RWPE1 (cell line): ENCODE measurements at regions not wholly inside any gene's neighbourhood (a gene's known extent, or its start where the extent isn't known, plus 50 kb on each side); places are given as distances from the start of the nearest gene placed in this dataset.

Experiments
- CTCF ChIA-PET: fragments of 350-600 bp; sonication (Branson Sonifier 250); formaldehyde crosslinking; extraction: SDS; loops from one replicate; lab custom pipeline; 2021; lab: Yijun Ruan, JAX
- POLR2A ChIA-PET: fragments of 400-600 bp; formaldehyde crosslinking; extraction: SDS; loops from one replicate; lab custom pipeline; 2020; ENCODE audit warnings: antibody characterized with exemption; ENCODE audit not compliant: low non-redundant PET; lab: Yijun Ruan, JAX
- DNase-seq: peaks from one replicate; pipeline ENCODE4 v3.0.0; 2012; ENCODE audit warnings: low spot score
- H3K27ac ChIP-seq: fragments of 450-650 bp; 2 replicates; pipeline ENCODE4 v1.5.1; 2017
- TF ChIP-seq, protein P1 (sequence below): fragments of 450-650 bp; conservative IDR thresholded peaks from 2 replicates; pipeline ENCODE4 v1.5.1; 2017; ENCODE audit warnings: low read depth, mild to moderate bottlenecking

GRCh38 chr14:86897704-86898513, 1095.1 kb downstream of the GALC start:
- TF ChIP-seq, protein P1, sequence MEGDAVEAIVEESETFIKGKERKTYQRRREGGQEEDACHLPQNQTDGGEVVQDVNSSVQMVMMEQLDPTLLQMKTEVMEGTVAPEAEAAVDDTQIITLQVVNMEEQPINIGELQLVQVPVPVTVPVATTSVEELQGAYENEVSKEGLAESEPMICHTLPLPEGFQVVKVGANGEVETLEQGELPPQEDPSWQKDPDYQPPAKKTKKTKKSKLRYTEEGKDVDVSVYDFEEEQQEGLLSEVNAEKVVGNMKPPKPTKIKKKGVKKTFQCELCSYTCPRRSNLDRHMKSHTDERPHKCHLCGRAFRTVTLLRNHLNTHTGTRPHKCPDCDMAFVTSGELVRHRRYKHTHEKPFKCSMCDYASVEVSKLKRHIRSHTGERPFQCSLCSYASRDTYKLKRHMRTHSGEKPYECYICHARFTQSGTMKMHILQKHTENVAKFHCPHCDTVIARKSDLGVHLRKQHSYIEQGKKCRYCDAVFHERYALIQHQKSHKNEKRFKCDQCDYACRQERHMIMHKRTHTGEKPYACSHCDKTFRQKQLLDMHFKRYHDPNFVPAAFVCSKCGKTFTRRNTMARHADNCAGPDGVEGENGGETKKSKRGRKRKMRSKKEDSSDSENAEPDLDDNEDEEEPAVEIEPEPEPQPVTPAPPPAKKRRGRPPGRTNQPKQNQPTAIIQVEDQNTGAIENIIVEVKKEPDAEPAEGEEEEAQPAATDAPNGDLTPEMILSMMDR = no peak
- CTCF ChIA-PET = interaction anchor here (0.6 kb wide), 1 partner anchor 293 kb away, joined by 3 read pairs; no protein-coding TSS in a partner anchor
- POLR2A ChIA-PET = no interaction called here
- H3K27ac ChIP-seq = no peak overlapping the region
- no peak for DNase-seq

- CTCF ChIA-PET = interaction anchor here (0.6 to 0.7 kb wide), 2 partner anchors 43 to 294 kb away, joined by 3 read pairs; no protein-coding TSS in a partner anchor
- TF ChIP-seq, protein P1 = no peak
- POLR2A ChIA-PET = no interaction called here
- no peak overlapping the region for H3K27ac ChIP-seq
- DNase-seq = no peak
Observed at GRCh38 chr14:86897224-86897623, 1095.8 kb downstream of the GALC start.

DNA sequence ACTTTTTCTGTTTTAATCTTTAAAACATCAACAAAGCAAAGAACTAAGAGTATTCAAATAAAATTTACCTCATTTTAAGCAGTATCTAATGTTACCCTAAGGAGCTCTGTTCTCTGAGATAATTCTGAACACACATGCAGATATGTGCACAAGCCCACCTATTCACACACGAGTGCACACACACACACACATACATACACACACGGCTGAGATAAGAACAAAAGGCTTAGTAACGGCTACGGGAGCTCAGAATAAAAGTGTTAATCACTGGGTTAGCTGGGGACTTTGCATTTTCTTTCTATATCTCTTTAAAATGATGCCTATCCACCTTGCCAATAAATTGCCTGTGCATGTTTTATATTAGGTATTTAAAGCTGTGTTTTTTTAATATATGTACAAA, 1096.3 kb downstream of the GALC start:
- CTCF ChIA-PET = interaction anchor here (0.7 kb wide), 1 partner anchor 43 kb away, joined by 3 read pairs; no protein-coding TSS in a partner anchor

DNA sequence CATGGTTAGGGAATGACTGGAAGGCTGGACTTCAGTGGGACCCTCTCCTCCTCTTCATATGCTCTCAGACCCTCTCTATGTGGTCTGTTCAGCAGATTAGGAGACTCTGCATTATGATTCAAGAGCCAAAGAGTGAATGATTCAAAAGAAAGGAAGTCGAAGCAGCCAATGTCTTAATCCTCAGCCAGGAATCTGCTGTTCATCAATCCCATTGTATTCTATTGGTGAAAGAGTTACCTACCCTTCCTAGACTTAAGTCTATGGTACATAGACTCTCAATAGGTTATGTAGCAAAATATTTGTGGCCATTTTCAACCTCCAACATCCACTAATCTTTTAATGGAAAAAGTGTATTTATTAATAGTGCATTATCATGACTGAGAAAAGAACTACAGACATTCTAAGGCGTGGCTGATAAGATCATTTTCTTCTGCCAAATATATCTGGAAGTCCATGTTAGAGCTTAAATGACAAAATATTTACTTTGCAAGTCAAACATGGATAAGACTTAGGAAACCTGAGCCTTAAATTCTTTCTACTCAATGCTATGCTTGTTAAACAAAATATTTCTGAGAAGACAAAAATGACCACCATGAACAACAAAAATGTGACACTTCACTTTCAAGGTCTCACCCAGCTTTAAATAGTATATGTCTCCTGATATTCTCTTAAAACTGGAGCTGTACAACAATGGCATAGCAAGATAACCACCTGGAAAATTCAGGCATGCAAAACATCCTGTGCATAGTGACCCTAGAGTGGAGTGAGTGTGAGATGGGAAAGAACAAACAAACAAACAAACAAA, 1100.6 kb downstream of the GALC start:
- CTCF ChIA-PET = interaction anchor here (0.5 kb wide), 1 partner anchor 830 kb away, joined by 6 read pairs; no protein-coding TSS in a partner anchor
- POLR2A ChIA-PET = no interaction called here
- TF ChIP-seq, protein P1 = no peak
- DNase-seq = no peak
- no peak overlapping the region for H3K27ac ChIP-seq

More for the DNA sequence above, 1096.3 kb downstream of the GALC start:
- TF ChIP-seq, protein P1 = no peak
- H3K27ac ChIP-seq = no peak overlapping the region
- POLR2A ChIA-PET = no interaction called here
- no peak for DNase-seq

GRCh38 chr14:86885280-86885679, 1107.7 kb downstream of the GALC start:
- no peak overlapping the region for H3K27ac ChIP-seq
- TF ChIP-seq, protein P1 = no peak
- no peak for DNase-seq
- POLR2A ChIA-PET = no interaction called here
- CTCF ChIA-PET = no interaction called here

DNA sequence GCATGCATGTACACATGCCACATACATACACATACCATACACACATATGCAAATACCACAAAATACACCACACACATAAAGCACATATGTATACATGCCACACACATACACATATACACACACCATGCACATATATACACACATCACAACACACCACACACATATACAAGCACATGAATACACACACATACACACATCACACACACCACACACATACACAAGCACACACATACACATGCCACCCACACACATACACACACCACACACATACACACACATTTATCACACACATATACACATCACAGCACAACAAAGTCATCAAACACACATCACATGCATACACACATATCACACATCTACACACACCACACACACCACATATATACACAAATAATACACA, 1108.5 kb downstream of the GALC start:
- CTCF ChIA-PET = no interaction called here
- no peak for DNase-seq
- TF ChIP-seq, protein P1 = no peak
- H3K27ac ChIP-seq = no peak overlapping the region
- POLR2A ChIA-PET = no interaction called here
